GM21515 (cell line): ENCODE measurements at regions not wholly inside any gene's neighbourhood (a gene's known extent, or its start where the extent isn't known, plus 50 kb on each side); places are given as distances from the start of the nearest gene placed in this dataset.

Source experiments
- ATAC-seq: cut with Tn5 transposase; IDR thresholded peaks from one replicate; pipeline ENCODE4 v1.9.1; 2021; ENCODE audit not compliant: unreplicated experiment

- ATAC-seq, result no peak
Measured at GRCh38 chr9:120221844-120222243, 358.1 kb downstream of the CDK5RAP2 start.

- no peak for ATAC-seq
Measured at GRCh38 chr9:120214332-120214731, 365.6 kb downstream of the CDK5RAP2 start.

- ATAC-seq, result no peak
Measured at GRCh38 chr9:120212853-120213200, 367.1 kb downstream of the CDK5RAP2 start.

GRCh38 chr9:120212153-120212852 is 367.7 kb downstream of the CDK5RAP2 start:
- ATAC-seq, result peak; percentile 59

- no peak for ATAC-seq
Measured at GRCh38 chr9:120210274-120210673, 369.7 kb downstream of the CDK5RAP2 start.

- no peak for ATAC-seq
Measured at GRCh38 chr9:120202856-120203654, 376.9 kb downstream of the CDK5RAP2 start.

GRCh38 chr9:120198027-120198426 is 381.9 kb downstream of the CDK5RAP2 start:
- ATAC-seq, result no peak

GRCh38 chr9:120197605-120198004 is 382.4 kb downstream of the CDK5RAP2 start:
- ATAC-seq, result no peak

- no peak for ATAC-seq
Measured at GRCh38 chr9:120191141-120191540, 388.8 kb downstream of the CDK5RAP2 start.

GRCh38 chr9:120187758-120188157 is 392.2 kb downstream of the CDK5RAP2 start:
- ATAC-seq, result no peak

- no peak for ATAC-seq
Measured at GRCh38 chr9:120186276-120186675, 393.7 kb downstream of the CDK5RAP2 start.

- no peak for ATAC-seq
Measured at GRCh38 chr9:120184266-120184665, 395.7 kb downstream of the CDK5RAP2 start.

- no peak for ATAC-seq
Measured at GRCh38 chr9:120183615-120184014, 396.4 kb downstream of the CDK5RAP2 start.

- no peak for ATAC-seq
Measured at GRCh38 chr9:120182011-120182410, 398.0 kb downstream of the CDK5RAP2 start.

- ATAC-seq, result no peak
Measured at GRCh38 chr9:120177121-120177520, 402.8 kb downstream of the CDK5RAP2 start.

- ATAC-seq, result no peak
Measured at GRCh38 chr9:120175031-120175430, 404.9 kb downstream of the CDK5RAP2 start.

- ATAC-seq, result no peak
Measured at GRCh38 chr9:120161776-120162175, 418.2 kb downstream of the CDK5RAP2 start.

- no peak for ATAC-seq
Measured at GRCh38 chr9:120158221-120158620, 421.7 kb downstream of the CDK5RAP2 start.

- no peak for ATAC-seq
Measured at GRCh38 chr9:120156376-120156775, 423.6 kb downstream of the CDK5RAP2 start.

GRCh38 chr9:120153258-120153657 is 426.7 kb downstream of the CDK5RAP2 start:
- no peak for ATAC-seq

GRCh38 chr9:120152295-120152694 is 427.7 kb downstream of the CDK5RAP2 start:
- ATAC-seq, result no peak

- ATAC-seq, result no peak
Measured at GRCh38 chr9:120151806-120152205, 428.2 kb downstream of the CDK5RAP2 start.
